ENCODE measurements at regions not wholly inside any gene's neighbourhood (a gene's known extent, or its start where the extent isn't known, plus 50 kb on each side); places are given as distances from the start of the nearest gene placed in this dataset.

- TF ChIP-seq, protein P1, sequence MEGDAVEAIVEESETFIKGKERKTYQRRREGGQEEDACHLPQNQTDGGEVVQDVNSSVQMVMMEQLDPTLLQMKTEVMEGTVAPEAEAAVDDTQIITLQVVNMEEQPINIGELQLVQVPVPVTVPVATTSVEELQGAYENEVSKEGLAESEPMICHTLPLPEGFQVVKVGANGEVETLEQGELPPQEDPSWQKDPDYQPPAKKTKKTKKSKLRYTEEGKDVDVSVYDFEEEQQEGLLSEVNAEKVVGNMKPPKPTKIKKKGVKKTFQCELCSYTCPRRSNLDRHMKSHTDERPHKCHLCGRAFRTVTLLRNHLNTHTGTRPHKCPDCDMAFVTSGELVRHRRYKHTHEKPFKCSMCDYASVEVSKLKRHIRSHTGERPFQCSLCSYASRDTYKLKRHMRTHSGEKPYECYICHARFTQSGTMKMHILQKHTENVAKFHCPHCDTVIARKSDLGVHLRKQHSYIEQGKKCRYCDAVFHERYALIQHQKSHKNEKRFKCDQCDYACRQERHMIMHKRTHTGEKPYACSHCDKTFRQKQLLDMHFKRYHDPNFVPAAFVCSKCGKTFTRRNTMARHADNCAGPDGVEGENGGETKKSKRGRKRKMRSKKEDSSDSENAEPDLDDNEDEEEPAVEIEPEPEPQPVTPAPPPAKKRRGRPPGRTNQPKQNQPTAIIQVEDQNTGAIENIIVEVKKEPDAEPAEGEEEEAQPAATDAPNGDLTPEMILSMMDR (IDR thresholded peaks at IDR 0.05), result no peak
- no peak for TF ChIP-seq EP300 (IDR thresholded peaks at IDR 0.05)
Observed at GRCh38 chr6:104356197-104356596, 503.5 kb downstream of the HACE1 start.

All from esophagus muscularis mucosa (tissue), 3 donors.